HG03175 (cell line): ENCODE measurements at regions not wholly inside any gene's neighbourhood (a gene's known extent, or its start where the extent isn't known, plus 50 kb on each side); places are given as distances from the start of the nearest gene placed in this dataset.

Experiments used
- ATAC-seq: cut with Tn5 transposase; IDR thresholded peaks from one replicate; pipeline ENCODE4 v1.9.1; 2021; ENCODE audit warnings: mild to moderate bottlenecking, moderate library complexity; ENCODE audit not compliant: unreplicated experiment

- no peak for ATAC-seq
These were observed 50.6 kb upstream of the MRPS6 start for GRCh38 chr21:34022627-34023335.

- no peak for ATAC-seq
These were observed 51.7 kb upstream of the MRPS6 start for GRCh38 chr21:34021726-34022125.

GRCh38 chr21:34020983-34021553 is 52.3 kb upstream of the MRPS6 start:
- no peak for ATAC-seq

GRCh38 chr21:34020005-34020847 is 53.2 kb upstream of the MRPS6 start:
- peak; percentile 44 for ATAC-seq

GRCh38 chr21:34019402-34019801 is 54.0 kb upstream of the MRPS6 start:
- ATAC-seq = no peak

- ATAC-seq = no peak
These were observed 54.5 kb upstream of the MRPS6 start for GRCh38 chr21:34018910-34019309.

GRCh38 chr21:34018185-34018584 is 55.2 kb upstream of the MRPS6 start:
- no peak for ATAC-seq

- ATAC-seq = no peak
These were observed 56.1 kb upstream of the MRPS6 start for GRCh38 chr21:34017039-34017961.

GRCh38 chr21:34012640-34013039 is 60.7 kb upstream of the MRPS6 start:
- no peak for ATAC-seq

- ATAC-seq = no peak
These were observed 61.7 kb upstream of the MRPS6 start for GRCh38 chr21:34011660-34012059.

GRCh38 chr21:34009193-34009592 is 64.2 kb upstream of the MRPS6 start:
- no peak for ATAC-seq

GRCh38 chr21:34008618-34009017 is 64.8 kb upstream of the MRPS6 start:
- no peak for ATAC-seq

- no peak for ATAC-seq
These were observed 66.7 kb upstream of the MRPS6 start for GRCh38 chr21:34006611-34007168.

- no peak for ATAC-seq
These were observed 68.4 kb upstream of the MRPS6 start for GRCh38 chr21:34004974-34005373.

GRCh38 chr21:34004013-34004938 is 69.1 kb upstream of the MRPS6 start:
- no peak for ATAC-seq

GRCh38 chr21:34003428-34003827 is 70.0 kb upstream of the MRPS6 start:
- ATAC-seq = no peak

GRCh38 chr21:34000375-34000774 is 73.0 kb upstream of the MRPS6 start:
- no peak for ATAC-seq

- no peak for ATAC-seq
These were observed 74.6 kb upstream of the MRPS6 start for GRCh38 chr21:33998809-33999208.

GRCh38 chr21:33998402-33998801 is 75.0 kb upstream of the MRPS6 start:
- ATAC-seq = no peak
